Peyer's patch (tissue), 4 donors: ENCODE measurements at regions not wholly inside any gene's neighbourhood (a gene's known extent, or its start where the extent isn't known, plus 50 kb on each side); places are given as distances from the start of the nearest gene placed in this dataset.

ENCODE experiments used
- CTCF ChIP-seq, 6 experiments: fragments of 450-650 bp in 4 of 6; fragments of 200-600 bp in 2 of 6; sonication (generic) in 1 of 6; IDR thresholded peaks; one replicate each; pipeline ENCODE4 v1.5.1; 2017 to 2019; ENCODE audit warnings: antibody characterized with exemption in 6 of 6, mild to moderate bottlenecking in 3 of 6, moderate library complexity in 1 of 6
- POLR2A ChIP-seq, 2 donors: fragments of 450-650 bp; IDR thresholded peaks; one replicate each; pipeline ENCODE4 v1.5.1; 2017; ENCODE audit warnings: antibody characterized with exemption in 2 of 2, mild to moderate bottlenecking in 2 of 2, moderate library complexity in 2 of 2

GRCh38 chrX:45322820-45323219 lies 122.1 kb upstream of the DIPK2B start:
- TF ChIP-seq POLR2A (IDR thresholded peaks at IDR 0.05) (no peak), CTCF (IDR thresholded peaks at IDR 0.05) (no peak)
